ENCODE measurements at regions not wholly inside any gene's neighbourhood (a gene's known extent, or its start where the extent isn't known, plus 50 kb on each side); places are given as distances from the start of the nearest gene placed in this dataset.
"Not testable (repeated sequence)": the region's sequence is repeated elsewhere in the genome, so short reads cannot be mapped to it uniquely, and the experiment has no call there.

DNA sequence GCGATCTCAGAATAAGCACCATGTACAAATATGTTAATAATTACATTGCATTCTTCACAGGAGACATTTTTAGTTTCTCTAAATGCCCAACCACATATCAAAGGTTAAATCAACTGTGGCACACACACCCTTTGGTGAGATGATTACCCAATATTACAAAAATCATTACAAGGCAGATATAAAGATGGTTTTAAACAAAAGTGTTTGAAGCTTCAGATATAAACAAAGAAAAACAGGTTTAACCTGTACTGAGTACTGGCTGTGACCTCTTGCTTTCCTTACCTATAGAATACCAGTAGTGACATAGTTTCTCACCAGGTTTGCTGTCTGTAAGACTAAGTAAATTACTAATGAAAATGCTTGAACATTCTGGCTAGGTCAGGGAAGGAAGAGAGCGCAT is 360.0 kb upstream of the IGFBP3 start:
- no peak for ATAC-seq
- H3K4me1 Mint-ChIP-seq, result no peaks in the 10 kb centered on the region
- H3K9me3 Mint-ChIP-seq, result peaks cover 6% of the 10 kb centered on the region
- no peak overlapping the region for H3K4me3 Mint-ChIP-seq
- DNase-seq (ENCODE audit: low spot score in 2 of 2), result no peak
- H3K36me3 Mint-ChIP-seq, result no peaks in the 10 kb centered on the region
- no peak overlapping the region for H3K27ac Mint-ChIP-seq

DNA sequence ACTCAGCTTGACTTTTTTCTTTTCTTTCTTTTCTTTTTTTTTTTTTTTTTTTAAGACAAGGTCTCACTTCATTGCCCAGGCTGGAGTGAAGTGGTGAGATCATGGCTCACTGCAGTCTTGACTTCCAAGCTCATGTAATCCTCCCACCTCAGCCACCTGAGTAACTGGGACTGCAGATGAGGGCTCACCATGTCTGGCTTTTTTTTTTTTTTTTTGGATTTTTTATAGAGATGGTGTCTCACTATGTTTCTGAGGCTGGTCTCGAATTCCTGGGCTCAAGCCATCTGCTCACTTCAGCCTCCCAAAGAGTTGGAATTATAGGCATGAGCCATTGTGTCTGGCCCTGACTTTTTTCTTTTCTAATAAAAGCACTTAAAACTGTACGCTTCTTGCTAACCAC is 358.2 kb upstream of the IGFBP3 start:
- no peak for DNase-seq (ENCODE audit: low spot score in 2 of 2)

DNA sequence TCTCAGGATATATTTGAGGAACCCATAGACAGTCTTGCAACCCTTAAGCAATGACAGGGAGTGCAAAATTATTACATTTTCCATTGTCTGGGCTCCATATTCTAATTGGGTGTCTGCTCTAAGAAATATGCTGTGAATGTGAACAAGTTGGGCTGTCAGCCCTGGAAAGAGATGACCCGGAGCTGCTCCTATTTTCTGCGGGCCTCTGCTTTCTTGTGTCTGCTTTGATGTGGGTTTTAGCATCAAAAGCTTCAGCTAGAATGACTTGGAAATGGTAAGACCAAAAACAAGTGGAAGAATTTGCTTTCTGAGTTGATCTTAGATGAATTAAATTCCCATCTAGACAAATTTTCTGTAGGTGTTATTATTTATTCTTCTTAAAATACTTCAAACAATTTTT is 343.6 kb upstream of the IGFBP3 start:
- Mint-ChIP-seq H3K4me3 (no peak overlapping the region), H3K36me3 (no peaks in the 10 kb centered on the region), H3K9me3 (peaks cover 18% of the 10 kb centered on the region), H3K4me1 (no peaks in the 10 kb centered on the region), H3K27ac (no peak overlapping the region)
- DNase-seq (ENCODE audit: low spot score in 2 of 2) (no peak), ATAC-seq (no peak)

More for the DNA sequence above, 358.2 kb upstream of the IGFBP3 start:
- H3K27ac Mint-ChIP-seq, result no peak overlapping the region
- no peak for ATAC-seq
- H3K4me1 Mint-ChIP-seq, result no peaks in the 10 kb centered on the region
- H3K9me3 Mint-ChIP-seq, result peaks cover 6% of the 10 kb centered on the region
- no peaks in the 10 kb centered on the region for H3K36me3 Mint-ChIP-seq
- no peak overlapping the region for H3K4me3 Mint-ChIP-seq

DNA sequence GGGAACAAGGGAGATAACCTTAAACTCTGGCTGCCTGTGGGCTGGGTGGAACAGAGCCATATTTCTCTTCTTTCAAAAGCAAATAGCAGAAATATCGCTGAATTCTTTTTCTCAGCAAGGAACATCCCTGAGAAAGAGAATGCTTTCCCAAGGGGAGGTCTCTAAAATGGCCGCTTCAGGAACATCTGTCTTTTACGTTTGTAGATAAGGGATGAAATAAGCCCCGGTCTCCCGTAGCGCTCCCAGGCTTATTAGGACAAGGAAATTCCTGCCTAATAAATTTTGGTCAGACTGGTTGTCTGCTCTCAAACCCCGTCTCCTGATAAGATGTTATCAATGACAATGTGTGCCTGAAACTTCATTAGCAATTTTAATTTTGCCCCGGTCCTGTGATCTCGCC is 340.6 kb upstream of the IGFBP3 start:
- not testable (repeated sequence) for DNase-seq (ENCODE audit: low spot score in 2 of 2); ATAC-seq; H3K27ac Mint-ChIP-seq; H3K4me3 Mint-ChIP-seq; H3K36me3 Mint-ChIP-seq; H3K4me1 Mint-ChIP-seq
- H3K9me3 Mint-ChIP-seq, result peaks cover 24% of the 10 kb centered on the region

DNA sequence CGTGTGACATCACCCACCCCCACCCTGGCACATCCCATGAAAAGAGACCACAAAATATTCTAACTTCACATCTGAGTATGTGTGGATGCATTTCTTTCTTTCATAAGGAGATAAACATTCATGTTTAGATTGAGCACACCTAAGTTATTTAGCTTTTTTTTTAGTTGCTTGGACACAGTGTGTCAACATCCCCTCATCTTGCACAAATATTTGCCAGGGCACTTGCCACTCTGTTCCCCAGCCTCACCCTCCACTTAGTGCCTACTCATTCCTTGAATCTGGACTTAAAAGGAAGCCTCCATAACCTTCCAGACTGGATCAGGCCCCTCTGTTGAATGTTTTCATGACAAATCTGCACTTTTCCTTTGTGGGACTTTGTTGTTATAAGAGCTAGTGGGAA is 338.9 kb upstream of the IGFBP3 start:
- H3K4me3 Mint-ChIP-seq, result no peak overlapping the region
- ATAC-seq (no peak), DNase-seq (ENCODE audit: low spot score in 2 of 2) (no peak)
- peaks cover 20% of the 10 kb centered on the region for H3K9me3 Mint-ChIP-seq
- no peak overlapping the region for H3K27ac Mint-ChIP-seq
- no peaks in the 10 kb centered on the region for H3K36me3 Mint-ChIP-seq
- H3K4me1 Mint-ChIP-seq, result no peaks in the 10 kb centered on the region

DNA sequence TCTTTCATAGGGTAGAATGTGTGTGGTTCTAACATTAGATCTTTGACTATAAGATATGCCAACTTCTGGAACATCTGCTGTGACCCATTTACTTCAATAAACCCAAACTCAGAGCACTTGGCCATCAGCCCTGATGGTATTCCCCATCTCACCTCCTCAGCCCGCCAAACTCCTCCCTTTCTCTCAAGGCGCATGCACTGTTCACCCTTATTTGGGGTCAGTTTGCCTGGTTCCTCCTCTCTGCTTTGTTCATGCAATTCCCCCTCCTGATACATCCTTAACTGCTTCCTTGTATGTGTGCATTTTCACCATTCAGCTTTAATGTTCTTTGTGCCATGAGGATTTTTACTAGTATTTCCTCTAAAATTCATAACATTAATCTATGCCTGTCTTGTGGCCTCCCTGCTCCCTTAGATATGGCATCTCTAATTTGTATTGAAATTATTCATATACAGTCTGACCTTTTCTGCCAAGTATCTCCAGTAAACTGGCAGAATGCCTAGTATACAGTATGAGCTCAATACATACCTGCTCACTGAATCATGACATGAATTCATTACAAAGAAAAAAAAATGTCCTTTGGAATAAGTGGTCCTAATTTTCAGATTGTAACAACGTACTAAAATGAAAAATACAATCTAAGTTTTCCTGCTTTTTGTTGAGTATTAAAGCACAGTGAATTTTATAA is 336.8 kb upstream of the IGFBP3 start:
- no peak for DNase-seq (ENCODE audit: low spot score in 2 of 2)
- Mint-ChIP-seq H3K27ac (no peak overlapping the region), H3K4me1 (no peaks in the 10 kb centered on the region), H3K36me3 (no peaks in the 10 kb centered on the region), H3K4me3 (no peak overlapping the region), H3K9me3 (peaks cover 20% of the 10 kb centered on the region)
- no peak for ATAC-seq

DNA sequence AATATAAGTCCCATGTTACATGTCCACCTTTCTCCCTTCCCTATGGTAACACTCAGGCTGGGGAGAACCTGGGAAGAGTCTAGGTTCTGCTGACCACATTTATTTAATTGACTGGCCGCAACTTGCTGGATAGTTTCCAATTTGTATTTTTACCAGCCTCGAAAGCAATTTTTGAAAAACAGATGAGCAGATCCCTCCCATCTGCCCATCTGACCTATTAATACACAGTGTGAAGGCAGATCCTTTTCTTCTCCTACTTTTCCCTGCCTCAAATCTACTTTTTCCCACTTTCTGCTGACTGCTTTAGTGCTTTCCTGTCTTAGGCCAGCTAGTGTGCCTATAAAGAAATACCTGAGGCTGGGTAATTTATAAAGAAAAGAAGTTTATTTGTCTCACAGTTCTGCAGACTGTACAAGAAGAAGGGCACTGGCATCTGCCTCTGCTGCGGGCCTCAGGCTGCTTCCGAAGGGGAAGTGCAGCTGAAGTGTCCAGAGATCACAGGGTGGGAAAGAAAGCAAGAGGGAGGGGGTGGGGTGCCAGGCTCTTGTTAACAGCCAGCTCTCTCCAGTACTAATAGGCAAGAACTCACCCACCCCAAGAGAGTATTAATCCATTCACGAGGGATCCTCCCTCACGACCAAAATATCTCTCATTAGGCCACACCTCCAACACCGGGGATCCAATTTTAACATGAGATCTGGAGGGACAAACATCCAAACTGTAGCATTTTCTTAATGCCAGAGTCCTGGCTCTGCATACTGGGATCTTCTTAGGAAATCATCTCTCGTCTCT is 336.0 kb upstream of the IGFBP3 start:
- ATAC-seq (no peak), DNase-seq (ENCODE audit: low spot score in 2 of 2) (no peak)
- no peaks in the 10 kb centered on the region for H3K4me1 Mint-ChIP-seq
- no peaks in the 10 kb centered on the region for H3K36me3 Mint-ChIP-seq
- H3K27ac Mint-ChIP-seq, result no peak overlapping the region
- peaks cover 22% of the 10 kb centered on the region for H3K9me3 Mint-ChIP-seq
- no peak overlapping the region for H3K4me3 Mint-ChIP-seq

DNA sequence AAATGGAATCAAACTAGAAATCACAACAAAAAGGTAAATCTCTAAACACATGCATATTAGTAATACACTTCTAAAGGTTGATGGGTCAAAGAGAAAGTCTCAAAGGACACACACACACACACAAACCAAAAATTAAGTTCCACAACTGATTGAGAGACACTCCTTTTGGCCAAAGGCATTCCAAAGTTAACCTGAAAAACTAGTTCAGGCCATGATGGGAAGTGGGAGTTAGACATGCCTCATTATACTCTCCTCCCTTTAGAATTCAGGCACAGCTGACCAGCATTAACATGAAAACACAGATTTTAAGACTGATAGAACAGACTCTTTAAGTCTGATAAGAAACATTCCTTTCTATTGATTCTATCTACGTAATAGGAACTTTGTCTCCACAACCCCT is 332.4 kb upstream of the IGFBP3 start:
- DNase-seq (ENCODE audit: low spot score in 2 of 2) (no peak), ATAC-seq (no peak)
- Mint-ChIP-seq H3K9me3 (peaks cover 15% of the 10 kb centered on the region), H3K36me3 (no peaks in the 10 kb centered on the region), H3K4me1 (no peaks in the 10 kb centered on the region), H3K4me3 (no peak overlapping the region), H3K27ac (no peak overlapping the region)

DNA sequence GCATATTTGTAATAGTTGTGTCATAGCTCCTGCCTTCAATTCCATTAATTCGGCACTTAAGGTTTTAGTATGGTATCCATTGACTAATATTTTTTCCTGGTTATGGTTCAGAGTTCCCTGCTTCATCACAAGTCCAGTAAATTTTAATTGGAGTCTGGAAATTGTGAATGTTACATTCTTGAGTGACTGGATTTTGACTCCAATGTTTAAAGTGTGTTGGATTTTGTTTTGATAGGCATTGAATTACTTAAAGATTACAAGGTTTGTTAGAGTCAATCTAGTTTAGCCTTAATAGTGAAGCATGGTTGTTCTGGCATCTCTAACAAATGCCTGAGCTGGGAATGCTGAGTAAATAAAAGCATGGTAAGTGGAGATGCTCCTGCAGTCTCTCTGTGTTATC is 326.6 kb upstream of the IGFBP3 start:
- Mint-ChIP-seq H3K27ac (no peak overlapping the region), H3K36me3 (no peaks in the 10 kb centered on the region), H3K9me3 (peaks cover 14% of the 10 kb centered on the region), H3K4me1 (no peaks in the 10 kb centered on the region), H3K4me3 (no peak overlapping the region)
- ATAC-seq (no peak), DNase-seq (ENCODE audit: low spot score in 2 of 2) (no peak)

DNA sequence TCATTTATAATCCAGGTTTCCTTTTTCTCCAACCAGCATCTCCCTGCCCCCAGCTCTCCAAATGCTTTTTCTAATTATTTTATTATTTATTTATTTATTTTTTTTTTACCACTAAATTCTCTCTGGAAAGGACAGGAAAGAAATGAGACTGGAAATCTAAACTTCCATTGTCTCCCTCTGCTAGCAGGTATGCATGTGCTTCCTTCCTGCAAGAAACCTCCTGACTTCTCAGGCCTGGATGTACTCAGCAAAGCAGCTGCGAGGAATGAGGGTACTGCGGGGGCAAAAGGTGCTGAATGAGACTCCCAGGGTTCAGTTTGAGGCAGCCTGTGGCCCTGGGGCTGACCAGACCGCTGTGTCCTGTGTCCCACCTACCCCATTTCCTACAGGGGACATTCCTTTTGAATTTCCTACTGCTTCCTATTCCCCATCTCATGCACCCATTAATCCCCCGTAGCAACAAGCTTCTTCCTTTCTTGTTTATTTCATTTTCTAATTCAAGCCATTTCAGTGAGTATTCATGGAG is 324.6 kb upstream of the IGFBP3 start:
- no peak overlapping the region for H3K4me3 Mint-ChIP-seq
- no peaks in the 10 kb centered on the region for H3K4me1 Mint-ChIP-seq
- no peaks in the 10 kb centered on the region for H3K36me3 Mint-ChIP-seq
- peaks cover 9% of the 10 kb centered on the region for H3K9me3 Mint-ChIP-seq
- DNase-seq (ENCODE audit: low spot score in 2 of 2) (no peak), ATAC-seq (no peak)
- H3K27ac Mint-ChIP-seq, result no peak overlapping the region

DNA sequence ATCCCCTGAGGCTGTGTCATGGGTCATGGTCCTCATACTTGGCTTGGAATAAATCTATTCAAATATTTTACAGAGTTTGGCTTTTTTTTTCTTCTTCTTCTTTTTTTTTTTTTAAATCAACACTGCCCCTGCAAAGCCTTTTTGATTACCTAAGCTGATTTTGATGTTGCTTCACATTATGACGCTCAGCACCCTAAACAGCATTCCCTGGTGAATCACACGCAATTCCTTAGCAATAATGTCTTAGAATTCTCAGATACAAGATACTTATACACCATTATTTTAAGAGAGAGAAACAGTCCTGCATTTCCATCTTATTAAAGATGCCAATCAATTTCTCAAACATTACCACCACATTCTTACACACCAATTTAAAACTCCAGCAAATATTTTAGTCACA is 323.7 kb upstream of the IGFBP3 start:
- Mint-ChIP-seq H3K27ac (no peak overlapping the region), H3K36me3 (no peaks in the 10 kb centered on the region), H3K4me1 (no peaks in the 10 kb centered on the region), H3K4me3 (no peak overlapping the region), H3K9me3 (peaks cover 9% of the 10 kb centered on the region)
- DNase-seq (ENCODE audit: low spot score in 2 of 2) (no peak), ATAC-seq (no peak)

DNA sequence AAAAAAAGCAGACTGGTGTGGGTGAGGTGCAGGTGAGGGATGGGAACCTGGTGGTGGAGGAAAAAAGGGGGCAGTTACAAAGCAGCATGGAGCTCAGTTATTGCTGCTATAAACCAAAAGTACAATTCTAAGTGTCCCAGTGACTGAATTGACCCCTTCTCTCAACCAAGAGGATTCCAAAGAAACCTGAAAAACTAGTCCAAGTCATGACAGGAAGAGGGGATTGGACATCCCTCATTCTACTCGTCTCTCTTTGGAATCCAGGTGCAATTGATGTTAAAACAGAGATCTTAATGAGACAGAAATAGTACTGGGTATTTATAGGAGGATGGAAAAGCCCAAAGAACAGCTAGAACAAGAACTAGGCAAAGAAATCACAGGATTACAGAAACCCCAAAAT is 322.3 kb upstream of the IGFBP3 start:
- ATAC-seq, result no peak
- Mint-ChIP-seq H3K4me3 (no peak overlapping the region), H3K9me3 (peaks cover 4% of the 10 kb centered on the region), H3K36me3 (no peaks in the 10 kb centered on the region), H3K4me1 (no peaks in the 10 kb centered on the region), H3K27ac (no peak overlapping the region)
- no peak for DNase-seq (ENCODE audit: low spot score in 2 of 2)

DNA sequence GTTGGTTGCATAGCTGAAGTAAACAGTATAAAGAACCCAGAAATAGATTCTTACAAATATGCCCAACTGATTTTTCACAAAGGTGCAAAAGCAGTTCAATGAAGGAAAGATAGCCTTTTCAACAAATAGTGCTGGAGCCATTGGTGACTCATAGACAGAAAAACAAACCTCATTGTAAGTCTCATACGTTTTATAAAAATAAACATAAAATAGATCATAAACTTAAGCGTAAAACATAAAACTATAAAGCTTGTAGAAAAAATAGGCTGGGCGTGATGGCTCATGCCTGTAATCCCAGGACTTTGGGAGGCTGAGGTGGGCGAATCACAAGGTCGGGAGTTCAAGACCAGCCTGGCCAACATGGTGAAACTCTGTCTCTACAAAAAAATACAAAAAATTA is 318.8 kb upstream of the IGFBP3 start:
- Mint-ChIP-seq H3K36me3 (no peaks in the 10 kb centered on the region), H3K9me3 (no peaks in the 10 kb centered on the region), H3K27ac (no peak overlapping the region), H3K4me3 (no peak overlapping the region), H3K4me1 (no peaks in the 10 kb centered on the region)
- no peak for DNase-seq (ENCODE audit: low spot score in 2 of 2)
- ATAC-seq, result no peak

DNA sequence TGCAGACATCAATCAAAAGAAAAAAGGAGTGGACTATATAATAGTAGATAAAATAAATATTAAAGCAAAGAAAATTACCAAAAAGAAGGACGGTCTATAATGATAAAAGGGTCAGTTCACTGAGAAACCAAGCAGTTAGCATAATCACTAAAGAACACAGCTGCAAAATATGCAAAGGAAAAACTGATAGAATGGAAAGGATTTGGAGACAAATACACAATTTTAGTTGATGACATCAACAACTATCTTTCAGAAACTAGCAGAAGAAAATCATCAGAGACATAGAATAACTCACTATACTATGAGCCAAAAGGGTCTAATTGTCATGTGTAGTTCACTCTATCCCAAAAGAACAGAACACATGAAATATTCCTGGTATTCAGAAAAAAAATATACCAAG is 316.4 kb upstream of the IGFBP3 start:
- DNase-seq (ENCODE audit: low spot score in 2 of 2) (no peak), ATAC-seq (no peak)
- no peaks in the 10 kb centered on the region for H3K4me1 Mint-ChIP-seq
- no peak overlapping the region for H3K27ac Mint-ChIP-seq
- no peaks in the 10 kb centered on the region for H3K36me3 Mint-ChIP-seq
- no peaks in the 10 kb centered on the region for H3K9me3 Mint-ChIP-seq
- H3K4me3 Mint-ChIP-seq, result no peak overlapping the region

DNA sequence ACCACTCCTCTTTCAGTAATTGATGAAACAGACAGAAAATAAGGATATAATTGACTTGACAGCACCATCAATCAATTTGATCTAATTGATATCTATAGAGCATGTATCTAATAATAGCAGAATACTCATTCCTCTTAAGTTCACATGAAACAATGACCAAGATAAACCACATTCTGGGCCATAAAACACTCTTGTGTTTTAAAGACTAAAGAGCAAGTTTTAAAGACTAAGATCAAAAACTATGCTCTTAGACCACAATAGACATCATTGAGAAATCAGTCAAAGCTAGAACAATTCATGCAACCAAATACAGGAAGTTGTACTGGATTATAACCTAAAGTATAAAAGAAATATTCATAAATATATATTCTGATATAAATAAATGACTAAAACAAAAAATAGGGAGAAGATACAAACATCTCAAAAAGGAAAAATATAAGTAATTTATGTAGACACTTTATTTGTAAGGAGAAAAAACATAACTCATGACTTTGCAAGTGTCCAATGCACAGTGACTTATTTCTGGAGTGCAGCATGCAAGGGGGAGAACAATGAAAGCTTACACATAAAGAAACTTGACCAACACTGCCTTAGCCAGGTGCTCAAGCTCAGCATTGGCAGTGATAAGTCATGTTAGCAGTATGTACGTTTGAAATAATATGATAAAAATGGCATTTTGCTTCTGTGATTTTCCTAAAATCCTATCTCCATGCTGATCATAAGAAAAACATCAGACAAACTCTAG is 312.7 kb upstream of the IGFBP3 start:
- ATAC-seq, result no peak

DNA sequence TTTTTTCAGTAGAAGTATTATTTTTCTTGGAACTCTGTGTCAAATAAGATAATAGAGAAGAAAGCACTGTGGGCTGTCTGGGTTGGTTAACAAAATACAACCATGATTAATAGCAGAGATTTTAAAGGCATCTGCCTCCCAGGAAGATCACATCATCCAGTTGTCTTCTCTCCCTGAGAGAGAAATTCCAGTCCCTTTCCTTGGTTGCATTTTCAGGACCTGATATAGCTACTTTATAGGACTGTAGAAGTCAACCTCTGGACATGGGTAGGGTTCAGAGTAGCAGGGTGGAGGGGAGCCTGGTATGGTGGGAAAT is 309.9 kb upstream of the IGFBP3 start:
- Mint-ChIP-seq H3K4me3 (no peak overlapping the region), H3K9me3 (peaks cover 8% of the 10 kb centered on the region), H3K4me1 (no peaks in the 10 kb centered on the region), H3K27ac (no peak overlapping the region), H3K36me3 (no peaks in the 10 kb centered on the region)
- ATAC-seq (no peak), DNase-seq (ENCODE audit: low spot score in 2 of 2) (no peak)

More for the DNA sequence above, 312.7 kb upstream of the IGFBP3 start:
- Mint-ChIP-seq H3K4me1 (no peaks in the 10 kb centered on the region), H3K27ac (no peak overlapping the region), H3K36me3 (no peaks in the 10 kb centered on the region), H3K4me3 (no peak overlapping the region), H3K9me3 (peaks cover 8% of the 10 kb centered on the region)
- no peak for DNase-seq (ENCODE audit: low spot score in 2 of 2)
